Ectodermal cell (in vitro differentiated cells): ENCODE measurements at regions not wholly inside any gene's neighbourhood (a gene's known extent, or its start where the extent isn't known, plus 50 kb on each side); places are given as distances from the start of the nearest gene placed in this dataset.

ENCODE experiments used
- H3K27ac ChIP-seq: 2 replicates; pipeline ENCODE4 v1.7.0; 2013; ENCODE audit warnings: mild to moderate bottlenecking, low read depth, low read length; ENCODE audit not compliant: insufficient read depth, poor library complexity, severe bottlenecking
- H3K27me3 ChIP-seq: 2 replicates; pipeline ENCODE4 v1.7.0; 2013; ENCODE audit warnings: mild to moderate bottlenecking, low read length; ENCODE audit not compliant: insufficient read depth, control insufficient read depth, poor library complexity, severe bottlenecking
- H3K36me3 ChIP-seq: one replicate; pipeline ENCODE4 v1.7.0; 2013; ENCODE audit warnings: low read length; ENCODE audit not compliant: control insufficient read depth, insufficient read depth
- H3K4me1 ChIP-seq: one replicate; pipeline ENCODE4 v1.7.0; 2013; ENCODE audit warnings: low read length; ENCODE audit not compliant: control insufficient read depth, insufficient read depth
- H3K4me3 ChIP-seq: 2 replicates; pipeline ENCODE4 v1.7.0; 2013; ENCODE audit warnings: low read depth, low read length, control low read depth; ENCODE audit not compliant: insufficient read depth
- H3K9me3 ChIP-seq: 2 replicates; pipeline ENCODE4 v1.7.0; 2013; ENCODE audit warnings: mild to moderate bottlenecking, low read length, moderate library complexity; ENCODE audit not compliant: control insufficient read depth
- WGBS, 2 experiments: methylation state at CpG; one replicate each; pipeline ENCODE4 v1.1.7; 2013; ENCODE audit warnings: missing lambda C conversion rate in 2 of 2; 5-methylcytosine and 5-hydroxymethylcytosine counted together

GRCh38 chr2:138122891-138123290 is 158.6 kb downstream of the HNMT start:
- no peaks in the 10 kb centered on the region for H3K9me3 ChIP-seq
- H3K36me3 ChIP-seq: no peaks in the 10 kb centered on the region
- H3K4me3 ChIP-seq: no peak overlapping the region
- 75 to 94% methylated on average over 1 of the region's 1 CpG for WGBS, 2 experiments
- no peak overlapping the region for H3K27ac ChIP-seq
- H3K4me1 ChIP-seq: no peaks in the 10 kb centered on the region
- H3K27me3 ChIP-seq: no peaks in the 10 kb centered on the region

GRCh38 chr2:138123741-138124140 is 159.5 kb downstream of the HNMT start:
- H3K27me3 ChIP-seq: no peaks in the 10 kb centered on the region
- H3K4me1 ChIP-seq: no peaks in the 10 kb centered on the region
- no peak overlapping the region for H3K4me3 ChIP-seq
- H3K27ac ChIP-seq: no peak overlapping the region
- no peaks in the 10 kb centered on the region for H3K36me3 ChIP-seq
- no peaks in the 10 kb centered on the region for H3K9me3 ChIP-seq

- no peaks in the 10 kb centered on the region for H3K4me1 ChIP-seq
- H3K9me3 ChIP-seq: no peaks in the 10 kb centered on the region
- WGBS, 2 experiments: 92 to 100% methylated on average over 1 to 2 of the region's 2 CpGs
- no peak overlapping the region for H3K27ac ChIP-seq
- no peaks in the 10 kb centered on the region for H3K27me3 ChIP-seq
- H3K4me3 ChIP-seq: no peak overlapping the region
- H3K36me3 ChIP-seq: no peaks in the 10 kb centered on the region
These were observed 160.2 kb downstream of the HNMT start for GRCh38 chr2:138124521-138124920.

- no peaks in the 10 kb centered on the region for H3K36me3 ChIP-seq
- no peaks in the 10 kb centered on the region for H3K9me3 ChIP-seq
- H3K4me3 ChIP-seq: no peak overlapping the region
- WGBS, 2 experiments: 77 to 85% methylated on average over 6 to 11 of the region's 11 CpGs
- no peaks in the 10 kb centered on the region for H3K27me3 ChIP-seq
- H3K4me1 ChIP-seq: no peaks in the 10 kb centered on the region
- no peak overlapping the region for H3K27ac ChIP-seq
These were observed 161.3 kb downstream of the HNMT start for GRCh38 chr2:138125306-138126288.

- WGBS, 2 experiments: 94 to 100% methylated on average over 1 of the region's 1 CpG
- no peak overlapping the region for H3K4me3 ChIP-seq
- no peaks in the 10 kb centered on the region for H3K27me3 ChIP-seq
These were observed 167.8 kb downstream of the HNMT start for GRCh38 chr2:138132108-138132507.

DNA sequence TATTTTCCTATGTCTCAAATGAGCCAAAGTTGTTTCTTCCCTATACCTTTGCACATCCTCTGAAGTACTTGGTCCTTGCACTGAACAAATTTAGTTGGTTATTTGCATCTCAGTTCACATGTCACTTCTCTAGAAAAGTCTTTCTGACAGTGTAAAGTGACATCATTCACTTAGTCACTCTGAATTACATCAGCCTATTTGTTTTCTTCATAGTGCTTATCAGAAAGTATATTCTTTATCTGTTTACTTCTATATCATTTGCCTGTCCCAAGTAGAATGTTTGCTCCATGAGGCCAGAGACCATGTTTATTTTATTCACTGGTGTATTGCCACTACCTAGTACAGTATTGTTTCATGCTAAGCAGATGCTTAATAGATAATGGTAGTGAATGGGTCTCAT is 173.7 kb downstream of the HNMT start:
- no peaks in the 10 kb centered on the region for H3K9me3 ChIP-seq
- H3K27me3 ChIP-seq: no peaks in the 10 kb centered on the region
- H3K27ac ChIP-seq: no peak overlapping the region
- H3K36me3 ChIP-seq: no peaks in the 10 kb centered on the region
- no peaks in the 10 kb centered on the region for H3K4me1 ChIP-seq
- no peak overlapping the region for H3K4me3 ChIP-seq

More at GRCh38 chr2:138132108-138132507, 167.8 kb downstream of the HNMT start:
- no peak overlapping the region for H3K27ac ChIP-seq
- no peaks in the 10 kb centered on the region for H3K4me1 ChIP-seq
- H3K9me3 ChIP-seq: no peaks in the 10 kb centered on the region
- H3K36me3 ChIP-seq: no peaks in the 10 kb centered on the region

GRCh38 chr2:138147796-138148195 is 183.5 kb downstream of the HNMT start:
- Histone ChIP-seq H3K36me3 (no peaks in the 10 kb centered on the region), H3K9me3 (no peaks in the 10 kb centered on the region), H3K4me1 (no peaks in the 10 kb centered on the region), H3K27me3 (no peaks in the 10 kb centered on the region), H3K4me3 (no peak overlapping the region), H3K27ac (no peak overlapping the region)
- WGBS, 2 experiments: 88 to 92% methylated on average over 2 of the region's 2 CpGs

- Histone ChIP-seq H3K36me3 (no peaks in the 10 kb centered on the region), H3K27me3 (no peaks in the 10 kb centered on the region), H3K4me1 (no peaks in the 10 kb centered on the region), H3K9me3 (no peaks in the 10 kb centered on the region), H3K27ac (no peak overlapping the region), H3K4me3 (no peak overlapping the region)
- 89 to 95% methylated on average over 1 of the region's 1 CpG for WGBS, 2 experiments
These were observed 191.0 kb downstream of the HNMT start for GRCh38 chr2:138155304-138155703.

DNA sequence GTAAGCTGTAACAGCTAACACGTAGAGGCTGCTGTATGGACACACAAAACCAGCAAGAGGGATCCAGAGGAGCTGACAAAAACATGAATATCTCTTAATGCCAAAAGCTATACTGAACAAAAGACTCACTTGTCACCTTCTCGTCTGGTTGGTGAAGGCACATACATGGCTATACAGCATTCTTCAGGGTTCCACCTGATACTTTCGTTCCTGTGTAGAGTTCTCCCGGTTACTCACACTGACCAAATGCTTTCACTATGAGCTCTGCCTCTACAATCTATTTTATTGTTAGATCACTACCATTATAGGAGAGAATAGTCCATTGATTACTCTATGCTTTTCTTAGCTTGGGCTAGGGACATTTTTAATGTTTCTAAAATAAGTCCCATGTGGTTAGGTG is 193.1 kb downstream of the HNMT start:
- 89 to 94% methylated on average over 4 of the region's 4 CpGs for WGBS, 2 experiments
- Histone ChIP-seq H3K36me3 (no peaks in the 10 kb centered on the region), H3K27ac (no peak overlapping the region)

GRCh38 chr2:138170485-138170884 is 206.2 kb downstream of the HNMT start:
- Histone ChIP-seq H3K9me3 (no peaks in the 10 kb centered on the region), H3K27me3 (no peaks in the 10 kb centered on the region), H3K4me3 (no peak overlapping the region), H3K27ac (no peak overlapping the region), H3K36me3 (no peaks in the 10 kb centered on the region), H3K4me1 (no peaks in the 10 kb centered on the region)
- WGBS, 2 experiments: 81 to 82% methylated on average over 5 of the region's 5 CpGs

More for the DNA sequence above, 193.1 kb downstream of the HNMT start:
- H3K4me3 ChIP-seq: no peak overlapping the region
- no peaks in the 10 kb centered on the region for H3K4me1 ChIP-seq
- H3K9me3 ChIP-seq: no peaks in the 10 kb centered on the region
- no peaks in the 10 kb centered on the region for H3K27me3 ChIP-seq
